ENCODE measurements at regions not wholly inside any gene's neighbourhood (a gene's known extent, or its start where the extent isn't known, plus 50 kb on each side); places are given as distances from the start of the nearest gene placed in this dataset.

DNA sequence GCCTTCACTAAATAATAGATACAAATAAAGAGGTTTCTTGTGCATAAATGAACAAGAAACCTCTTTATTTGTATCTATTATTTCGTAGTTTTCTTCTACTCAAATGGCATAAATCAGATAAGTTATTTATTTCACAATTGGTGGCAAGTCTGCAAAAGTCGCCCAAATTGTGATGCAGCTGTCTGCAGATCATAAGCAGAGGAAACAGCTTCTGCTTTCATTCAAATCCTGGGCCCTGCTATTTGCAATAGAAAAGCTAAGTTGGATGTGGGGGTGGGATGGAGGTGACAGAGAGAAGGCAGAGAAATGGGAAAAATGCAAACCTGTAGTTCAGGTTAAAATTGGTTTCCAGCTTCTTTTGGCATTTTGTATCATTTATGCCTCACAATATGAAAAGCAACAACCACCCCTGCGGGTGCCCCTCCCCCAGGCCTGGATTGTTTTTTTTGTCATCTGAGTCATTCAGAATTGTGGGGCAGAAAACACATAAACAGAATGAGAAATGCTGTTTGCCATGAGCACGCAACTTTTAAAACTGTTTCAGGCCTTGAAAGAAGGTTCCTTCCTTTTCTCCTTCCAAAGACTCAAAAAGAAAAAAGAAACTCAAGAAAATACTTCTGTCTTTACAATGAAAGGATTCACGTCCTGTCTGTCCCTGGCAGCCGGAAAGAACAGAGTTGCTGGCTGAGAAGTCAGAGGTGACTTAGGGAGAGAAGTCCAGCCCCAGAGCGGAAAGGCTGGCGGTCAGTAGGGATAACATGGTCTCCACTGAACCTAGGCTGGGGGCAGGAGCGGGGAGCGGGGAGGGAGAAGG, 132.9 kb downstream of the BAMBI start:
- Histone ChIP-seq H3K9me3 (ENCODE audit: insufficient read depth, low read depth, low read length) (no peaks in the 10 kb centered on the region), H3K4me2 (ENCODE audit: low read length) (peak overlapping the region; percentile 56), H3K36me3 (ENCODE audit: insufficient read depth, low read length) (no peaks in the 10 kb centered on the region), H3K27ac (ENCODE audit: low read depth, low read length) (no peak overlapping the region), H4K20me1 (ENCODE audit: insufficient read depth, low read length) (no peaks in the 10 kb centered on the region), H3K4me3 (ENCODE audit: insufficient read depth, low read depth, low read length) (no peak overlapping the region), H3K9ac (ENCODE audit: low read length) (peak overlapping the region; percentile 20), H2AFZ (ENCODE audit: low read depth, low read length) (no peak overlapping the region), H3K79me2 (ENCODE audit: insufficient read depth, low read length) (no peaks in the 10 kb centered on the region), H3K27me3 (ENCODE audit: insufficient read depth, low read length) (no peaks in the 10 kb centered on the region), H3K4me1 (ENCODE audit: insufficient read depth, low read length) (peaks cover 9% of the 10 kb centered on the region)
- Mint-ChIP-seq H3K4me3 (ENCODE audit: unreplicated experiment) (peak overlapping the region; percentile 42), H3K27me3 (ENCODE audit: low read depth, unreplicated experiment) (no peaks in the 10 kb centered on the region), H3K27ac (ENCODE audit: unreplicated experiment) (peak overlapping the region; percentile 85), H3K9me3 (ENCODE audit: unreplicated experiment) (no peaks in the 10 kb centered on the region), H3K4me1 (ENCODE audit: low read depth, unreplicated experiment) (peaks cover 36% of the 10 kb centered on the region), H3K36me3 (ENCODE audit: low read depth, unreplicated experiment) (peaks cover 2% of the 10 kb centered on the region)
- no peak for DNase-seq (ENCODE audit: low read depth)
- TF ChIP-seq CTCF (IDR thresholded peaks at IDR 0.05; ENCODE audit: insufficient read depth, low read depth, low read length) (no peak), EZH2 (IDR thresholded peaks at IDR 0.05; ENCODE audit: insufficient read depth, low read length) (no peak)
- FAIRE-seq, result no peak

GRCh38 chr10:28811639-28812349, 134.5 kb downstream of the BAMBI start:
- no peaks in the 10 kb centered on the region for H4K20me1 ChIP-seq (ENCODE audit: insufficient read depth, low read length)
- H3K36me3 Mint-ChIP-seq (ENCODE audit: low read depth, unreplicated experiment), result peaks cover 2% of the 10 kb centered on the region
- peaks cover 9% of the 10 kb centered on the region for H3K4me1 ChIP-seq (ENCODE audit: insufficient read depth, low read length)
- H3K79me2 ChIP-seq (ENCODE audit: insufficient read depth, low read length), result no peaks in the 10 kb centered on the region
- no peak overlapping the region for H3K4me3 ChIP-seq (ENCODE audit: insufficient read depth, low read depth, low read length)
- no peaks in the 10 kb centered on the region for H3K36me3 ChIP-seq (ENCODE audit: insufficient read depth, low read length)
- no peak for DNase-seq (ENCODE audit: low read depth)
- no peak overlapping the region for H3K4me3 Mint-ChIP-seq (ENCODE audit: unreplicated experiment)
- H3K9me3 ChIP-seq (ENCODE audit: insufficient read depth, low read depth, low read length), result no peaks in the 10 kb centered on the region
- no peak overlapping the region for H3K27ac ChIP-seq (ENCODE audit: low read depth, low read length)
- H3K4me1 Mint-ChIP-seq (ENCODE audit: low read depth, unreplicated experiment), result peaks cover 33% of the 10 kb centered on the region
- TF ChIP-seq EZH2 (IDR thresholded peaks at IDR 0.05; ENCODE audit: insufficient read depth, low read length) (no peak), CTCF (IDR thresholded peaks at IDR 0.05; ENCODE audit: insufficient read depth, low read depth, low read length) (no peak)
- H3K27ac Mint-ChIP-seq (ENCODE audit: unreplicated experiment), result no peak overlapping the region
- no peaks in the 10 kb centered on the region for H3K27me3 ChIP-seq (ENCODE audit: insufficient read depth, low read length)
- H3K9me3 Mint-ChIP-seq (ENCODE audit: unreplicated experiment), result no peaks in the 10 kb centered on the region
- H3K4me2 ChIP-seq (ENCODE audit: low read length), result no peak overlapping the region
- H2AFZ ChIP-seq (ENCODE audit: low read depth, low read length), result no peak overlapping the region
- no peak overlapping the region for H3K9ac ChIP-seq (ENCODE audit: low read length)
- no peaks in the 10 kb centered on the region for H3K27me3 Mint-ChIP-seq (ENCODE audit: low read depth, unreplicated experiment)
- no peak for FAIRE-seq
